Activated CD4-positive, alpha-beta T cell treated with anti-CD3 and anti-CD28 coated beads for 4 hours (primary cell): ENCODE measurements at regions not wholly inside any gene's neighbourhood (a gene's known extent, or its start where the extent isn't known, plus 50 kb on each side); places are given as distances from the start of the nearest gene placed in this dataset.
"Not testable (repeated sequence)": the region's sequence is repeated elsewhere in the genome, so short reads cannot be mapped to it uniquely, and the experiment has no call there.

Experiments
- DNase-seq, 2 donors: peaks; one replicate each; pipeline ENCODE4 v3.0.0-alpha.2; 2020

- DNase-seq: peak in 1 of 2 donors; percentile 26
These were observed 66.4 kb upstream of the BTG3 start for GRCh38 chr21:17679002-17679600.

GRCh38 chr21:17676930-17677329 lies 64.2 kb upstream of the BTG3 start:
- DNase-seq: not testable (repeated sequence)

GRCh38 chr21:17674106-17674505 lies 61.4 kb upstream of the BTG3 start:
- no peak for DNase-seq

- no peak for DNase-seq
These were observed 60.7 kb upstream of the BTG3 start for GRCh38 chr21:17673261-17674020.

- no peak for DNase-seq
These were observed 59.0 kb upstream of the BTG3 start for GRCh38 chr21:17671733-17672132.

DNA sequence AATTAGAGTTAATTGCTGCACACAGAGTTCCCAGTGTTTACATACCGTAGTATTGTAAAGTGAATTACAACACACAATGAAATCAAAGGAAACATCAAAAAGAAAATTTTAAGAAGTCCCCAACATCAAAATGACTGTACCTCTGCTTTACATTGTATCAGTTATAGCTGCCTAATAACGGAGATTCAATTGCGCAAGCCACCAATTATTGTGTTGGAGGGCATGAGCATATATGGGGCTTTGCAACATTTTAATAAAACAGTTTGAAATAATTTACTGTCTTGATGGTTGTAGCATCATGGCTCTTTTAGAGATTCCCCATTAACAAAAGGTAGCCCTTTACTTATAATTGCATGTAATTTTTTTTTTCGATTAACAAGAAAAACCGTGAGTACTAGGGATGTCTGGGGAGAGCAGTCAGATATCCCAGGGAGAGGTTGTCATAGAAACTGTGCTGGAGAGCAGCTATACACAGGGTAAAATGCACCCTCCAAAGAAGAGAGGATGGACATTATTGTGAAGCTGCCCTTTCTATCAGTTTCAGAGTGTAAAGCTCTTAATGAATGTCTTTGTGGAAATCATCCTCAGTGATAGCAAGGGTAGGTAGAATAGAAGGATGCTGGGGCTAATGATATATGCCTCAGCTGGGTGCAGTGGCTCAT lies 55.9 kb upstream of the BTG3 start:
- no peak for DNase-seq

DNA sequence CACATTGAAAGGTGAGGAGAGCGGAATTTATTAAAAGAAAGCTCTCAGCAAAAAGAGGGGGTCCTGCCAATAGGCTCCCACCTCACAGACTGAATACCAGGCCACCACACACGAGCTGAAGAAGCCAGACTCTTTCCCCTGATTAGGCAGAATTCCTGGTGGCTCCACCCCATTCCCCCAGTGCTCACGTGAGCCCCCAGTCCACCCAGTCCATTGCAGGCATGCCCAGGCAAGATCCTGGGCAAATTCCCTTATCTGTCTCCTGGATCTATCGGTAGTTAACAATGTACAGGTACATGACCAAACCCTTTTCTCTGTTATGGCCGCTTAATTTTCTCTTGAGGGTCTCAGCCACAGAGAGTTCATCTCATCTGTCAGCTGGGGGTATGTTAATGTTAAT lies 54.6 kb upstream of the BTG3 start:
- no peak for DNase-seq
